GM18517 (cell line): ENCODE measurements at regions not wholly inside any gene's neighbourhood (a gene's known extent, or its start where the extent isn't known, plus 50 kb on each side); places are given as distances from the start of the nearest gene placed in this dataset.
"Not testable (repeated sequence)": the region's sequence is repeated elsewhere in the genome, so short reads cannot be mapped to it uniquely, and the experiment has no call there.

Source experiments
- ATAC-seq: cut with Tn5 transposase; IDR thresholded peaks from one replicate; pipeline ENCODE4 v1.9.1; 2021; ENCODE audit warnings: mild to moderate bottlenecking, moderate library complexity; ENCODE audit not compliant: unreplicated experiment

GRCh38 chr9:11701706-11702105 is 991.5 kb upstream of the TYRP1 start:
- ATAC-seq = no peak

GRCh38 chr9:11702548-11702947 is 990.6 kb upstream of the TYRP1 start:
- ATAC-seq = no peak

GRCh38 chr9:11704198-11704597 is 989.0 kb upstream of the TYRP1 start:
- not testable (repeated sequence) for ATAC-seq

GRCh38 chr9:11708899-11709298 is 984.3 kb upstream of the TYRP1 start:
- no peak for ATAC-seq

GRCh38 chr9:11709567-11709966 is 983.6 kb upstream of the TYRP1 start:
- ATAC-seq = no peak

GRCh38 chr9:11713077-11713476 is 980.1 kb upstream of the TYRP1 start:
- no peak for ATAC-seq

- ATAC-seq = no peak
Observed at GRCh38 chr9:11722957-11723356, 970.2 kb upstream of the TYRP1 start.

- no peak for ATAC-seq
Observed at GRCh38 chr9:11726659-11727058, 966.5 kb upstream of the TYRP1 start.

GRCh38 chr9:11735391-11735790 is 957.8 kb upstream of the TYRP1 start:
- no peak for ATAC-seq

- no peak for ATAC-seq
Observed at GRCh38 chr9:11742471-11742870, 950.7 kb upstream of the TYRP1 start.

- ATAC-seq = no peak
Observed at GRCh38 chr9:11743356-11743755, 949.8 kb upstream of the TYRP1 start.

- no peak for ATAC-seq
Observed at GRCh38 chr9:11749396-11749795, 943.8 kb upstream of the TYRP1 start.

GRCh38 chr9:11755951-11756350 is 937.2 kb upstream of the TYRP1 start:
- no peak for ATAC-seq

GRCh38 chr9:11757408-11757807 is 935.8 kb upstream of the TYRP1 start:
- ATAC-seq = no peak

- no peak for ATAC-seq
Observed at GRCh38 chr9:11758016-11758415, 935.2 kb upstream of the TYRP1 start.

GRCh38 chr9:11779971-11780370 is 913.2 kb upstream of the TYRP1 start:
- ATAC-seq = no peak

GRCh38 chr9:11792870-11793269 is 900.3 kb upstream of the TYRP1 start:
- no peak for ATAC-seq

GRCh38 chr9:11794984-11795383 is 898.2 kb upstream of the TYRP1 start:
- ATAC-seq = no peak

- ATAC-seq = no peak
Observed at GRCh38 chr9:11805969-11806368, 887.2 kb upstream of the TYRP1 start.

GRCh38 chr9:11821306-11821975 is 871.7 kb upstream of the TYRP1 start:
- ATAC-seq = no peak

GRCh38 chr9:11828201-11828600 is 865.0 kb upstream of the TYRP1 start:
- no peak for ATAC-seq

- no peak for ATAC-seq
Observed at GRCh38 chr9:11833056-11833455, 860.1 kb upstream of the TYRP1 start.

- no peak for ATAC-seq
Observed at GRCh38 chr9:11868795-11869194, 824.4 kb upstream of the TYRP1 start.
